AG10803 (cell line): ENCODE measurements at regions not wholly inside any gene's neighbourhood (a gene's known extent, or its start where the extent isn't known, plus 50 kb on each side); places are given as distances from the start of the nearest gene placed in this dataset.

ENCODE experiments used
- DNase-seq: peaks from one replicate; pipeline ENCODE4 v3.0.0; 2010; ENCODE audit warnings: low read depth
- H3K4me3 ChIP-seq: 2 replicates; pipeline ENCODE4 v1.5.1; 2011; ENCODE audit warnings: mild to moderate bottlenecking, low read length, control low read depth
- TF ChIP-seq, protein P1 (sequence below): conservative IDR thresholded peaks from 2 replicates; pipeline ENCODE4 v1.5.1; 2011; ENCODE audit warnings: mild to moderate bottlenecking, low read length, control low read depth, inconsistent platforms

GRCh38 chr7:128176696-128177095 is 64.4 kb upstream of the LEP start:
- TF ChIP-seq, protein P1, sequence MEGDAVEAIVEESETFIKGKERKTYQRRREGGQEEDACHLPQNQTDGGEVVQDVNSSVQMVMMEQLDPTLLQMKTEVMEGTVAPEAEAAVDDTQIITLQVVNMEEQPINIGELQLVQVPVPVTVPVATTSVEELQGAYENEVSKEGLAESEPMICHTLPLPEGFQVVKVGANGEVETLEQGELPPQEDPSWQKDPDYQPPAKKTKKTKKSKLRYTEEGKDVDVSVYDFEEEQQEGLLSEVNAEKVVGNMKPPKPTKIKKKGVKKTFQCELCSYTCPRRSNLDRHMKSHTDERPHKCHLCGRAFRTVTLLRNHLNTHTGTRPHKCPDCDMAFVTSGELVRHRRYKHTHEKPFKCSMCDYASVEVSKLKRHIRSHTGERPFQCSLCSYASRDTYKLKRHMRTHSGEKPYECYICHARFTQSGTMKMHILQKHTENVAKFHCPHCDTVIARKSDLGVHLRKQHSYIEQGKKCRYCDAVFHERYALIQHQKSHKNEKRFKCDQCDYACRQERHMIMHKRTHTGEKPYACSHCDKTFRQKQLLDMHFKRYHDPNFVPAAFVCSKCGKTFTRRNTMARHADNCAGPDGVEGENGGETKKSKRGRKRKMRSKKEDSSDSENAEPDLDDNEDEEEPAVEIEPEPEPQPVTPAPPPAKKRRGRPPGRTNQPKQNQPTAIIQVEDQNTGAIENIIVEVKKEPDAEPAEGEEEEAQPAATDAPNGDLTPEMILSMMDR, result no peak
- no peak for DNase-seq
- H3K4me3 ChIP-seq, result no peak overlapping the region

DNA sequence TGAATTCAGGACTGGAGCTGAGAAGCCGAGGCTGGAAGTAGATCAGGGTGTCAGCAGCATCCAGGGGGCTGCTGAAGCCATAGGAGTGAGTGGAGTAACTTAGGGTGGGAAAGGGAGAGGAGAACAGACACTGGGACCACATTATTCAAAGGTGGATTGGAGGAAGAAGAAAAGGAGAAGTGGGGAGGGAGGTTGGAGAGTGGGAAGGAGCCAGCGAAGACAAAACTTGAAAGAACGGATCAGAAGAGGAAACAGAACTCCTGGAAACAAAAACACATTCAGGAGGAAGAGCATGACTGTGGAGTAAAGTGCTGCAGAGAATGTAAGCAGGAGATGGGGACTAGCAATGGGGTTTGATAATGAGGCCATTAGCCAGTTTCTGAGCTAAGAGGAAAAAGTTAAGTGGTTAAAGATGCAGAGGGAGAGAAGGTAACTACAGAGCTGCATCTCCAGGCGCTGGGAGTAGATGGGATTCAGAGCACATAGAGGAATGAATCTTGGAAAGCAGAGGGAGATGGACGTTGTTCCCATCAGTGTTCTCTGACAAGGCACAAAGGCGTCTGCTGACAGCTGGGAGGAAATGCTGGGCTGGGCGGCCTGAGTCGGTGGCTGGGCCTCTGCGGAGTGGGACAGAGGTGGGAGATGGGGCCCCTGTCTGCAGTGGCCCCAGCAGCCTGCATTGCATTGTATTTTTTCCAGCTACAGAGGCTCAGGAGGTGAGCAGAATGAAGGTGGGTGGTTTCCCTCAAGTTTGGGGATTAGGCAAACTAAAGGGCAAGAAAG is 63.1 kb upstream of the LEP start:
- DNase-seq, result no peak
- H3K4me3 ChIP-seq, result no peak overlapping the region
- TF ChIP-seq, protein P1, result no peak

DNA sequence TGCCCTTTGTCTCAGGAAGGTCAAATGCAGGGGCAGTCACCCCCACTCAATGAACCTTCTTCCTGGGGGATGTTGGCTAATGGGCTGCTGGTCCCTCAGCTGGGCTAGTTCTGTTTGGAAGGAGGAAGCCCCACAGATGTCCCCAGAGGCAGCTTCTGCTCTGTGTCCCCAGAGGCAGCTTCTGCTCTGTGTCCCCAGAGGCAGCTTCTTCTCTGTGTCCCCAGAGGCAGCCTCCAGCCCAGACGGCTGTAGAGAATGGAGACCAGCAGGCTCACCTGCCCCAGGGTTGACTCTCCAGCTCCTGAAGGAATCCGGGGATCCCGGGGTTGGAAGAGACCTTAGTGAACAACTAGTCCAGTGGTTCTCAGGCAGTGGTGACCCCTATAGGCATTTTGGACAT is 62.5 kb upstream of the LEP start:
- no peak overlapping the region for H3K4me3 ChIP-seq
- no peak for DNase-seq
- TF ChIP-seq, protein P1, result no peak

- no peak for DNase-seq
- no peak overlapping the region for H3K4me3 ChIP-seq
- TF ChIP-seq, protein P1, result no peak
Observed at GRCh38 chr7:128188396-128189230, 52.5 kb upstream of the LEP start.

GRCh38 chr7:128189231-128189930 is 51.7 kb upstream of the LEP start:
- no peak overlapping the region for H3K4me3 ChIP-seq
- TF ChIP-seq, protein P1, result no peak
- DNase-seq, result no peak

DNA sequence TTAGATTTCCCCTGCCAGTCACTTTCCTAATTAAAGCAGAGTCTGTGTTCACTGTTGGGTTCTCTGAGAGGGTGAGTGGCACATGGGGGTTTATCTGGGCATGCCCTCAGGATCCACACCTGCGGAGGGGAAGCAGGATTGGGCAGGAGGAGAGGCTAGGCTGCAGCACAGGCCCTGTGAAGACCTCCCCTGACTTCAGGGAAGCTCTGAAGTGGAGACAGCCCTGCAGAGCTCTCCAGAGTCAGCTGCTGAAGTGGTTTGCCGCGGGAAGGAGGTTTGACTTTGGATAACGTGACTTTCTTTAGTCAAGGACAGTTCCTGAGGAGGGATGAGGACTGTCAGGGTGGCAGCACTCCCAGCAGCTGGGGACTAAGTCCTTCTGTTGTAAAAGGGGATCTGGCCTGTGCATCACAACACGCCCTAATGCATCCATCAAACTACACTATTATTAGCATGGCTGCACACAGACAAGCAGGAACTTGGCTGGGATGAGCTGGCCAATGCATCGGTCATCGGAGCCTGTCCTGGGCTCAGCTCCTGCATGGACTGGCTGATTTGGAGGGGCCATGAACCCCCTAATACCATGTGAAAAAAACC is 50.9 kb upstream of the LEP start:
- TF ChIP-seq, protein P1, result no peak
- no peak for DNase-seq

More for the DNA sequence above, 50.9 kb upstream of the LEP start:
- H3K4me3 ChIP-seq, result no peak overlapping the region
